Mesenchymal stem cell (in vitro differentiated cells and primary cell): ENCODE measurements at regions not wholly inside any gene's neighbourhood (a gene's known extent, or its start where the extent isn't known, plus 50 kb on each side); places are given as distances from the start of the nearest gene placed in this dataset.

Source experiments
- DNase-seq: peaks from one replicate; pipeline ENCODE4 v3.0.0-alpha.2; 2013
- H2AFZ ChIP-seq: one replicate; pipeline ENCODE4 v1.6.1; 2013; ENCODE audit warnings: low read depth, mild to moderate bottlenecking, control low read depth, inconsistent platforms, low read length, moderate library complexity
- H2AK5ac ChIP-seq: 2 replicates; pipeline ENCODE4 v1.6.1; 2013; ENCODE audit warnings: low read length, moderate library complexity, mild to moderate bottlenecking, inconsistent platforms; ENCODE audit not compliant: severe bottlenecking
- H2BK120ac ChIP-seq: one replicate; pipeline ENCODE4 v1.6.1; 2013; ENCODE audit warnings: low read depth, mild to moderate bottlenecking, inconsistent platforms, low read length, moderate library complexity
- H2BK12ac ChIP-seq, 2 experiments: one replicate each; pipeline ENCODE4 v1.6.1; 2013; ENCODE audit warnings: inconsistent platforms in 2 of 2, low read length in 2 of 2, mild to moderate bottlenecking in 2 of 2, moderate library complexity in 2 of 2, control low read depth in 1 of 2
- H2BK15ac ChIP-seq: one replicate; pipeline ENCODE4 v1.6.1; 2013; ENCODE audit warnings: mild to moderate bottlenecking, low read depth, inconsistent platforms; ENCODE audit not compliant: poor library complexity, severe bottlenecking
- H2BK5ac ChIP-seq: 2 replicates; pipeline ENCODE4 v1.6.1; 2013; ENCODE audit warnings: low read depth, mild to moderate bottlenecking, low read length, control low read depth, inconsistent platforms; ENCODE audit not compliant: poor library complexity, severe bottlenecking
- H3K14ac ChIP-seq, 2 experiments: one replicate each; pipeline ENCODE4 v1.6.1; 2013; ENCODE audit warnings: inconsistent platforms in 2 of 2, low read length in 2 of 2, control low read depth in 1 of 2, mild to moderate bottlenecking in 1 of 2, moderate library complexity in 1 of 2
- H3K18ac ChIP-seq, 2 experiments: one replicate each; pipeline ENCODE4 v1.6.1; 2013; ENCODE audit warnings: inconsistent platforms in 2 of 2, low read length in 2 of 2, control low read depth in 1 of 2, low read depth in 1 of 2, mild to moderate bottlenecking in 1 of 2
- H3K23ac ChIP-seq, 2 experiments: one replicate each; pipeline ENCODE4 v1.6.1; 2013; ENCODE audit warnings: inconsistent platforms in 2 of 2, low read length in 2 of 2, mild to moderate bottlenecking in 2 of 2, moderate library complexity in 2 of 2, control low read depth in 1 of 2
- H3K27ac ChIP-seq: 2 replicates; pipeline ENCODE4 v1.5.1; 2013; ENCODE audit warnings: mild to moderate bottlenecking, moderate library complexity, low read length, control low read depth, inconsistent platforms; ENCODE audit not compliant: poor library complexity, severe bottlenecking
- H3K27me3 ChIP-seq, 2 experiments: 2 replicates each; pipeline versions ENCODE4 v1.6.1 to v1.7.0; 2013; ENCODE audit warnings: low read length in 2 of 2, mild to moderate bottlenecking in 2 of 2, moderate library complexity in 2 of 2, control low read depth in 1 of 2, inconsistent platforms in 1 of 2; ENCODE audit not compliant: control insufficient read depth in 1 of 2, insufficient read depth in 1 of 2
- H3K36me3 ChIP-seq, 2 experiments: 2 replicates each; pipeline versions ENCODE4 v1.6.1 to v1.7.0; 2013; ENCODE audit warnings: low read length in 2 of 2, control low read depth in 1 of 2, inconsistent platforms in 1 of 2, low read depth in 1 of 2, mild to moderate bottlenecking in 1 of 2; ENCODE audit not compliant: insufficient read depth in 2 of 2, control insufficient read depth in 1 of 2
- H3K4ac ChIP-seq, 2 experiments: one replicate each; pipeline ENCODE4 v1.6.1; 2013; ENCODE audit warnings: inconsistent platforms in 2 of 2, low read length in 2 of 2, mild to moderate bottlenecking in 2 of 2, moderate library complexity in 2 of 2, control low read depth in 1 of 2, low read depth in 1 of 2
- H3K4me1 ChIP-seq: 2 replicates; pipeline ENCODE4 v1.6.1; 2013; ENCODE audit warnings: low read depth, low read length, control low read depth; ENCODE audit not compliant: control insufficient read depth, insufficient read depth
- H3K4me2 ChIP-seq: 2 replicates; pipeline ENCODE4 v1.6.1; 2013; ENCODE audit warnings: low read length, mild to moderate bottlenecking, inconsistent platforms; ENCODE audit not compliant: poor library complexity, severe bottlenecking
- H3K4me3 ChIP-seq, 2 experiments: 2 replicates each; pipeline versions ENCODE4 v1.5.1 to v1.7.0; 2013; ENCODE audit warnings: low read length in 2 of 2, mild to moderate bottlenecking in 2 of 2, control low read depth in 1 of 2, low read depth in 1 of 2; ENCODE audit not compliant: insufficient read depth in 1 of 2
- H3K79me1 ChIP-seq: replicated peaks from 2 replicates; pipeline ENCODE4 v1.6.1; 2013; ENCODE audit warnings: mild to moderate bottlenecking, control low read depth, low read length, inconsistent platforms; ENCODE audit not compliant: poor library complexity, severe bottlenecking
- H3K9ac ChIP-seq: 2 replicates; pipeline ENCODE4 v1.7.0; 2013; ENCODE audit warnings: mild to moderate bottlenecking, low read length, moderate library complexity
- H3K9me3 ChIP-seq: 2 replicates; pipeline ENCODE4 v1.7.0; 2013; ENCODE audit warnings: mild to moderate bottlenecking, low read length; ENCODE audit not compliant: control insufficient read depth
- H4K8ac ChIP-seq: one replicate; pipeline ENCODE4 v1.6.1; 2013; ENCODE audit warnings: inconsistent platforms, mild to moderate bottlenecking, low read length, moderate library complexity
- H4K91ac ChIP-seq: one replicate; pipeline ENCODE4 v1.6.1; 2013; ENCODE audit warnings: mild to moderate bottlenecking, low read length, inconsistent platforms
- WGBS: methylation state at CpG from one replicate; pipeline ENCODE4 v1.1.7; 2013; ENCODE audit warnings: mixed read lengths; 5-methylcytosine and 5-hydroxymethylcytosine counted together

DNA sequence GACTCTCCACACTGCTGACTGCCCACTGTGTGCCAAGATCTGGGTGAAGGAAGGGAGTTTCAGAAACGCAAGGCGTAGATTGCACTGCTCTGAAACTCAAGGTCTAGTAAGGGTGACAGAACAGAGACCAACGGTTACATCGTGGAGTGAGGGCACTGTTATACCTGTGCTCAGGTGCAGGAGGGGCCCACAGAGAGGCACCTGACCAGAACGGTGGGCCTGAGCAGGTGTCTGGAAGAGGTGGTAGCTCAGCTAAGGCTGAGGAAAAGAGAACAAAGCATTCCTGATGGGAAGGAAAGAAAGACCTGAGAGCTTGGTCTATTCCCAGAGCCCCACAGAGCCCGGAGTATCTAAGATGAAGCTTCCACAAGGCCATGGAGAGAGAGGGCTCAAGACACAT is 267.2 kb downstream of the MED10 start:
- H3K4ac ChIP-seq: no peak overlapping the region
- no peaks in the 10 kb centered on the region for H3K27me3 ChIP-seq
- H4K8ac ChIP-seq: no peak overlapping the region
- no peaks in the 10 kb centered on the region for H3K9me3 ChIP-seq
- 70% methylated on average over 6 of the region's 6 CpGs for WGBS
- no peak overlapping the region for H4K91ac ChIP-seq
- H2BK5ac ChIP-seq: no peak overlapping the region
- no peak for DNase-seq
- H3K23ac ChIP-seq: no peak overlapping the region
- no peaks in the 10 kb centered on the region for H3K36me3 ChIP-seq
- no peaks in the 10 kb centered on the region for H3K79me1 ChIP-seq
- no peak overlapping the region for H3K14ac ChIP-seq
- no peak overlapping the region for H2BK12ac ChIP-seq
- no peak overlapping the region for H3K4me3 ChIP-seq
- H2AK5ac ChIP-seq: no peak overlapping the region
- no peak overlapping the region for H2AFZ ChIP-seq
- H3K9ac ChIP-seq: no peak overlapping the region
- no peak overlapping the region for H3K18ac ChIP-seq
- no peak overlapping the region for H3K4me2 ChIP-seq
- no peak overlapping the region for H2BK120ac ChIP-seq
- no peak overlapping the region for H3K27ac ChIP-seq
- no peaks in the 10 kb centered on the region for H3K4me1 ChIP-seq
- H2BK15ac ChIP-seq: no peak overlapping the region

DNA sequence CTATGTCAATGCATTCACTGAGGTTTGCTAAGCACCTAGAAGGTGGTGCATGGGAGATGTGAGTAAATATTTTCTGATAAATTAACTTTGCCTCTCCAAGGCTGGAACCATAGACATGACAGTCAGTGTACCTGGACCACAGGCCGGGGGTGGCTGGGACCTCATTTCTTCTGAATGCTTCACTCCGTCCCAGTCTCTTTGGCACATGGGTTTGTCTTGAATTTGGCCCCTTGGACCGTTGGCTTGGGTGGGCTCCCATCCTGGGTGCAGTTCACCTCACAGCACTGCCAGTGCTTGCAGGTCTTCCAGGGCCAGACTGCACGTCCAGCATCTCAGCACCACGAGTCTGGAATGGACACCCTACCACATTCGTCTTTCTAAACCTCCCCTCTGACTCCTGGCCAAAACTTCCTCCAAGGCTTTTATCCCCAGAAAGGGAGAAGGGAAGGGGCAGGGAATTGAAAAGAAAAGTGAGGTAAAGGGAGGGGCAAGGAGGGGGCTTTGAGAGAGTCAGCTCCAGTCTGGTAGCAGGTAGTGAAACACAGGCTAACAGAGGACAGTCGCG is 267.8 kb downstream of the MED10 start:
- Histone ChIP-seq H2AK5ac (no peak overlapping the region), H3K23ac (no peak overlapping the region), H3K27me3 (no peaks in the 10 kb centered on the region), H2BK15ac (no peak overlapping the region), H3K9me3 (no peaks in the 10 kb centered on the region), H3K4me2 (no peak overlapping the region), H3K4me3 (no peak overlapping the region), H3K79me1 (no peaks in the 10 kb centered on the region), H2BK120ac (no peak overlapping the region), H3K4me1 (no peaks in the 10 kb centered on the region), H3K36me3 (no peaks in the 10 kb centered on the region), H3K27ac (no peak overlapping the region), H3K9ac (no peak overlapping the region), H2BK12ac (no peak overlapping the region), H4K8ac (no peak overlapping the region), H3K18ac (no peak overlapping the region), H2AFZ (no peak overlapping the region), H4K91ac (no peak overlapping the region), H3K4ac (no peak overlapping the region), H2BK5ac (no peak overlapping the region), H3K14ac (no peak overlapping the region)
- WGBS: 82% methylated on average over 5 of the region's 8 CpGs
- no peak for DNase-seq

DNA sequence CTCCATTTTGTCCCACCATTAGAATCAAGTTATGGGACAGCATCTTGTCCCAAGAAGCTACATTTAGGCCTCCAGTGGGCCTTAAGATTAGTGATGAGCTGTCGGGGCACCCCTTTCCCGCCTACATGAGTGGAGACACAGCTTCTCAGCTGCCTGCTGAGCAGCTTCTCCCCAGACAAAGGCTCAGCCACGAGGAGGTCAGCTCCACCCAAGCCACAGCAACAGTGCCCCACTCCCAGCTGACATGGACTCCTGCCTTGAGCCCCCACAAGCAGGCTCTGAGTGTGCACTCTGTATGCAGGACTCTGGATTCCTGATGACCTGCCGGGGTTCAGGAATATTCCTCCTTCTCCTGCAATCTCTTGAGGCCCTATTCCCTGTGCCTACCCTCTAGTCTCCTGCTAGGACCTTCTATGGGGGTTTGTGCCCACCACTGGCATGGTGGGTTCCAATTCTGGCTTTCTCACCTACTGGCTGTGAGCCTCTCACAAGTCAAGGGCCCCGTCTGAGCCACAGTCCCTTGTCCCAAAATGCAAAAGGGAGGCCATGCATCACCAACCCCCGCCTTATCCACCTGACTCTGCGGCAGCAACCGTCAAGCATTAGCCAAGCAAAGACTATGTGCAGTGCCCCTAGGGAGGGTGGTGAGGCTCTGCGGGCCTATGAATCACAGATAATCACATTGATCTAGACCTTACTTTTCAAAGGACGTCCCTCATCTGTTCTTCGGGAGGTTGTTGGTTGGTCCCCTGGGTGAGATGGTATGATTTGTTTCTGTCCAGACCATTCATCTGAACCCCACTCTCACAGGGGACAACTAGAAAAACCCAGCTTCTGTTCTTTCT is 269.1 kb downstream of the MED10 start:
- no peak overlapping the region for H3K4me3 ChIP-seq

DNA sequence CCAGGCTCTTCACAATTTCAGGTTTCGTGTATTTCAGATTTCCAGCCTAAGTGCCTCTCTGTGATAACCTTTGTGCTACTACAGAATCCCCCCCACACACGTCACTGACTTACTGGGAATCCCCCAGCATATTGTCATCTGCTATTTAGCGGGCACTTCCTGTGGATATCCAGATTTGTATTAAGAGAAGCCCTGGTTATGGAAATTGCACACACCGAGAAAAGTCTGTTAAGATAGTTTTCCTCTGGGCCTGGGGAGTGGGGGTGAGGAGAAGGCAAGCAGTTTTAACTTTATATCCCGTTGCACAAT is 269.9 kb downstream of the MED10 start:
- Histone ChIP-seq H3K23ac (no peak overlapping the region), H3K4me2 (no peak overlapping the region), H2BK5ac (no peak overlapping the region), H2BK120ac (no peak overlapping the region), H3K4ac (no peak overlapping the region), H3K4me3 (no peak overlapping the region), H3K18ac (no peak overlapping the region), H3K79me1 (no peaks in the 10 kb centered on the region), H4K91ac (no peak overlapping the region), H2BK12ac (no peak overlapping the region), H2AK5ac (no peak overlapping the region), H4K8ac (no peak overlapping the region), H2BK15ac (no peak overlapping the region), H2AFZ (no peak overlapping the region), H3K27ac (no peak overlapping the region), H3K14ac (no peak overlapping the region), H3K9me3 (no peaks in the 10 kb centered on the region), H3K9ac (no peak overlapping the region), H3K27me3 (no peaks in the 10 kb centered on the region), H3K36me3 (no peaks in the 10 kb centered on the region), H3K4me1 (no peaks in the 10 kb centered on the region)
- DNase-seq: no peak
- WGBS: 84% methylated on average over 5 of the region's 5 CpGs

More for the DNA sequence above, 269.1 kb downstream of the MED10 start:
- 64% methylated on average over 8 of the region's 11 CpGs for WGBS
- Histone ChIP-seq H3K4ac (no peak overlapping the region), H4K8ac (no peak overlapping the region), H2AFZ (no peak overlapping the region), H3K4me2 (no peak overlapping the region), H2BK120ac (no peak overlapping the region), H2BK15ac (no peak overlapping the region), H3K23ac (no peak overlapping the region), H3K9ac (no peak overlapping the region), H3K4me1 (no peaks in the 10 kb centered on the region), H3K36me3 (no peaks in the 10 kb centered on the region), H3K14ac (no peak overlapping the region), H3K9me3 (no peaks in the 10 kb centered on the region), H4K91ac (no peak overlapping the region), H2BK5ac (no peak overlapping the region), H2BK12ac (no peak overlapping the region), H2AK5ac (no peak overlapping the region), H3K27me3 (no peaks in the 10 kb centered on the region), H3K18ac (no peak overlapping the region), H3K79me1 (no peaks in the 10 kb centered on the region), H3K27ac (no peak overlapping the region)
- DNase-seq: no peak
